HCT116 (cell line): ENCODE measurements at regions not wholly inside any gene's neighbourhood (a gene's known extent, or its start where the extent isn't known, plus 50 kb on each side); places are given as distances from the start of the nearest gene placed in this dataset.

Experiments used
- ATAC-seq: fragments of 200-7000 bp; cut with Tn5 transposase; 2 replicates; pipeline ENCODE4 v1.9.1; 2020; ENCODE audit warnings: mild to moderate bottlenecking, moderate library complexity
- BruUV-seq: library from RNA; stranded (reverse); fragments of 400-500 nt; replicated peaks from 2 replicates; lab custom pipeline; 2021; lab: Mats Ljungman, UMichigan
- CTCF ChIA-PET: fragments of 300-600 bp; sonication (Branson Sonifier 250); formaldehyde crosslinking; loops from one replicate; lab custom pipeline; 2021; ENCODE audit warnings: antibody characterized with exemption; lab: Charles Lee
- POLR2A ChIA-PET: fragments of 300-600, 350-600 bp; sonication (Branson Sonifier 250); formaldehyde crosslinking; loops from one replicate; lab custom pipeline; 2021; ENCODE audit warnings: antibody characterized with exemption; lab: Charles Lee
- RAD21 ChIA-PET, 2 experiments: fragments of 300-600 bp; sonication (Branson Sonifier 250); formaldehyde crosslinking; loops; one replicate each; lab custom pipeline; 2023; ENCODE audit warnings: low total read pairs in 2 of 2; ENCODE audit not compliant: uncharacterized antibody in 2 of 2, unreplicated experiment in 2 of 2, low non-redundant PET in 1 of 2; lab: Charles Lee
- DNase-seq: peaks from one replicate; pipeline ENCODE4 v3.0.0-alpha.2; 2010; ENCODE audit warnings: low read depth, low spot score
- H2AFZ ChIP-seq: fragments of 200-600 bp; shearing (Covaris generic), sonication (generic); 2 replicates; pipeline ENCODE4 v1.6.1; 2017; ENCODE audit warnings: low read depth, mixed run types, mixed read lengths, antibody characterized with exemption, low read length; ENCODE audit not compliant: poor library complexity, severe bottlenecking
- H3K27ac ChIP-seq: 2 replicates; pipeline ENCODE4 v1.5.1; 2012; ENCODE audit warnings: low read depth, low read length
- H3K27me3 ChIP-seq: fragments of 200-600 bp; sonication (generic); 2 replicates; pipeline ENCODE4 v1.6.1; 2016; ENCODE audit warnings: mixed run types, low read length, mixed read lengths; ENCODE audit not compliant: insufficient read depth
- H3K36me3 ChIP-seq, 2 experiments: fragments of 200-500 bp in 1 of 2; fragments of 200-600 bp in 1 of 2; sonication (Bioruptor generic) in 1 of 2; sonication (generic) in 1 of 2; 2 replicates each; pipeline versions ENCODE4 v1.5.1 to v1.6.1; 2014 to 2016; ENCODE audit warnings: low read length in 2 of 2, inconsistent platforms in 1 of 2, mixed read lengths in 1 of 2, mixed run types in 1 of 2; ENCODE audit not compliant: insufficient read depth in 2 of 2, control insufficient read depth in 1 of 2
- H3K4me1 ChIP-seq, 2 experiments: fragments of 200-600 bp in 1 of 2; sonication (generic) in 1 of 2; 2 replicates each; pipeline versions ENCODE4 v1.5.1 to v1.6.1; 2012 to 2017; ENCODE audit warnings: low read length in 2 of 2, inconsistent platforms in 1 of 2, mild to moderate bottlenecking in 1 of 2, mixed read lengths in 1 of 2, mixed run types in 1 of 2, moderate library complexity in 1 of 2; ENCODE audit not compliant: insufficient read depth in 2 of 2, control insufficient read depth in 1 of 2
- H3K4me2 ChIP-seq: fragments of 200-600 bp; sonication (generic); 2 replicates; pipeline ENCODE4 v1.6.1; 2017; ENCODE audit warnings: mixed run types, low read length, mixed read lengths
- H3K4me3 ChIP-seq, 2 experiments: fragments of 200-600 bp in 1 of 2; sonication (generic) in 1 of 2; replicated peaks in 1 of 2; 2 replicates each; pipeline ENCODE4 v1.5.1; 2011 to 2016; ENCODE audit warnings: low read length in 2 of 2, control low read depth in 1 of 2, low read depth in 1 of 2, mild to moderate bottlenecking in 1 of 2, mixed read lengths in 1 of 2, mixed run types in 1 of 2
- H3K79me2 ChIP-seq: fragments of 200-600 bp; sonication (generic); 2 replicates; pipeline ENCODE4 v1.6.1; 2017; ENCODE audit warnings: mild to moderate bottlenecking, mixed run types, low read length, moderate library complexity, mixed read lengths; ENCODE audit not compliant: insufficient read depth
- H3K9ac ChIP-seq: fragments of 200-600 bp; sonication (generic); 2 replicates; pipeline ENCODE4 v1.6.1; 2016; ENCODE audit warnings: low read length, mixed read lengths
- H3K9me2 ChIP-seq: fragments of 200-600 bp; sonication (generic), shearing (Covaris generic); 2 replicates; pipeline ENCODE4 v1.6.1; 2017; ENCODE audit warnings: mixed run types, mild to moderate bottlenecking, moderate library complexity; ENCODE audit not compliant: insufficient read depth
- H3K9me3 ChIP-seq, 2 experiments: fragments of 200-500 bp in 1 of 2; fragments of 200-600 bp in 1 of 2; sonication (Bioruptor generic) in 1 of 2; sonication (generic) in 1 of 2; 2 replicates each; pipeline ENCODE4 v1.6.1; 2014 to 2017; ENCODE audit warnings: low read length in 2 of 2, mixed read lengths in 2 of 2, inconsistent platforms in 1 of 2, low read depth in 1 of 2, mild to moderate bottlenecking in 1 of 2, mixed run types in 1 of 2, moderate library complexity in 1 of 2; ENCODE audit not compliant: control insufficient read depth in 1 of 2, insufficient read depth in 1 of 2
- H4K20me1 ChIP-seq: fragments of 200-600 bp; sonication (generic), shearing (Covaris generic); 2 replicates; pipeline ENCODE4 v1.6.1; 2017; ENCODE audit warnings: mixed run types, mild to moderate bottlenecking, moderate library complexity; ENCODE audit not compliant: insufficient read depth
- CEBPB ChIP-seq: IDR thresholded peaks from 2 replicates; pipeline ENCODE4 v1.6.1; 2012; ENCODE audit warnings: low read depth
- EGR1 ChIP-seq: IDR thresholded peaks from 2 replicates; pipeline ENCODE4 v1.6.1; 2012; ENCODE audit warnings: low read depth
- ELF1 ChIP-seq: IDR thresholded peaks from 2 replicates; pipeline ENCODE4 v1.6.1; 2012; ENCODE audit warnings: low read depth, borderline replicate concordance
- EZH2 ChIP-seq: fragments of 200-600 bp; sonication (generic); IDR thresholded peaks from 2 replicates; pipeline ENCODE4 v1.6.1; 2017; ENCODE audit warnings: antibody characterized with exemption, mixed run types
- FOSL1 ChIP-seq: IDR thresholded peaks from 2 replicates; pipeline ENCODE4 v1.6.1; 2012; ENCODE audit warnings: low read depth
- RAD21 ChIP-seq: IDR thresholded peaks from 2 replicates; pipeline ENCODE4 v1.6.1; 2012; ENCODE audit warnings: low read depth, mild to moderate bottlenecking
- REST ChIP-seq: IDR thresholded peaks from 2 replicates; pipeline ENCODE4 v1.6.1; 2012; ENCODE audit warnings: low read depth
- YY1 ChIP-seq: IDR thresholded peaks from 2 replicates; pipeline ENCODE4 v1.6.1; 2011; ENCODE audit warnings: low read length, low read depth, moderate library complexity, mild to moderate bottlenecking; ENCODE audit not compliant: insufficient replicate concordance; ENCODE audit errors: extremely low read depth
- ZBTB33 ChIP-seq: IDR thresholded peaks from 2 replicates; pipeline ENCODE4 v1.6.1; 2011; ENCODE audit warnings: mild to moderate bottlenecking, low read length, moderate library complexity; ENCODE audit not compliant: insufficient replicate concordance; ENCODE audit errors: extremely low read depth
- ZFX ChIP-seq: fragments of 450-650 bp; IDR thresholded peaks from 2 replicates; pipeline ENCODE4 v1.6.1; 2017
- ZNF274 ChIP-seq: fragments of 200-500 bp; sonication (Bioruptor generic); IDR thresholded peaks from 2 replicates; pipeline ENCODE4 v1.6.1; 2014; ENCODE audit warnings: mild to moderate bottlenecking, low read depth, low read length, inconsistent platforms
- intact Hi-C: fragments of 100-400 bp; cut with micrococcal nuclease; formaldehyde crosslinking; loops from 2 replicates; pipeline ENCODE4 v1.10.0; 2022

GRCh38 chr13:102495663-102496062 lies 93.8 kb upstream of the FGF14 start (continued):
- no peak for TF ChIP-seq REST
- TF ChIP-seq, all 23 proteins: peak for 0

GRCh38 chr13:102487330-102487729 lies 85.5 kb upstream of the FGF14 start:
- intact Hi-C loops = no loop called here
- BruUV-seq = no TSS peak
- no peaks in the 10 kb centered on the region for H3K9me2 ChIP-seq

More at GRCh38 chr13:102487330-102487729, 85.5 kb upstream of the FGF14 start:
- Histone ChIP-seq H3K27me3 (no peaks in the 10 kb centered on the region), H2AFZ (no peak overlapping the region), H3K9ac (no peak overlapping the region), H3K9me3 (no peaks in the 10 kb centered on the region), H3K79me2 (no peaks in the 10 kb centered on the region), H3K27ac (no peak overlapping the region), H3K36me3 (no peaks in the 10 kb centered on the region), H3K4me2 (no peak overlapping the region), H4K20me1 (no peaks in the 10 kb centered on the region), H3K4me1 (no peaks in the 10 kb centered on the region), H3K4me3 (no peak overlapping the region)
- CTCF ChIA-PET = no interaction called here
- ATAC-seq = no peak
- POLR2A ChIA-PET = no interaction called here
- TF ChIP-seq EGR1 = no peak
- no peak for TF ChIP-seq EZH2
- no peak for TF ChIP-seq FOSL1
- TF ChIP-seq ZNF274 = no peak
- no peak for TF ChIP-seq ZBTB33
- TF ChIP-seq RAD21 = no peak
- no peak for TF ChIP-seq REST
- no peak for TF ChIP-seq ELF1
- TF ChIP-seq ZFX = no peak
- no peak for TF ChIP-seq CEBPB
- TF ChIP-seq YY1 = no peak
- RAD21 ChIA-PET = no interaction called here
- DNase-seq = no peak
